Ovary (tissue), 7 donors: ENCODE measurements at regions not wholly inside any gene's neighbourhood (a gene's known extent, or its start where the extent isn't known, plus 50 kb on each side); places are given as distances from the start of the nearest gene placed in this dataset.

ENCODE experiments used
- DNase-seq, 5 donors: peaks; one replicate each; pipeline ENCODE4 v3.0.0-alpha.2; 2019 to 2020
- H3K27ac ChIP-seq, 2 donors: fragments of 200-600 bp; one replicate each; pipeline versions ENCODE4 v1.5.1 to v1.8.0; 2019 to 2022
- H3K27me3 ChIP-seq: fragments of 200-600 bp; one replicate; pipeline ENCODE4 v1.8.0; 2022
- H3K36me3 ChIP-seq: fragments of 200-600 bp; sonication (generic); one replicate; pipeline ENCODE4 v1.5.1; 2019
- H3K4me1 ChIP-seq: one replicate; pipeline ENCODE4 v1.8.1; 2013; ENCODE audit warnings: mild to moderate bottlenecking, moderate library complexity; ENCODE audit not compliant: insufficient read depth
- H3K4me3 ChIP-seq: fragments of 200-600 bp; sonication (generic); one replicate; pipeline ENCODE4 v1.5.1; 2017
- H3K9me3 ChIP-seq, 2 donors: fragments of 200-600 bp in 1 of 2; sonication (generic) in 1 of 2; one replicate each; pipeline versions ENCODE4 v1.5.1 to v1.8.1; 2013 to 2019; ENCODE audit warnings: mild to moderate bottlenecking in 1 of 2, moderate library complexity in 1 of 2
- EP300 ChIP-seq: sonication (generic); formaldehyde crosslinking; IDR thresholded peaks from one replicate; pipeline ENCODE4 v1.6.1; 2017; ENCODE audit warnings: antibody characterized with exemption
- POLR2A ChIP-seq: fragments of 450-650 bp; IDR thresholded peaks from one replicate; pipeline ENCODE4 v1.6.1; 2017; ENCODE audit warnings: antibody characterized with exemption, mild to moderate bottlenecking, moderate library complexity
- WGBS, 3 donors: extraction: QIAGEN DNeasy Blood & Tissue Kit in 1 of 3; methylation state at CpG; one replicate each; pipeline versions ENCODE4 v1.1.5 to v1.1.7; 2013 to 2017; 5-methylcytosine and 5-hydroxymethylcytosine counted together
- intact Hi-C, 4 donors: fragments of 100-400 bp; cut with DNase I; formaldehyde crosslinking; loops; one replicate each; pipeline versions ENCODE4 v1.11.0 to v1.15.1; 2022 to 2023
- TF ChIP-seq, protein P1 (sequence below), 3 donors: fragments of 450-650 bp in 2 of 3; fragments of 200-600 bp in 1 of 3; IDR thresholded peaks; one replicate each; pipeline versions ENCODE4 v1.5.1 to v1.8.0; 2016 to 2022; ENCODE audit warnings: antibody characterized with exemption in 3 of 3, mild to moderate bottlenecking in 1 of 3
- donor health status: DM: no; HTN: no; CAD: no; lungs with moderate emphysema.
- donor health status: DM: no; HTN: no; CAD: no.
- donor health status: Bipolar disorder and iron deficiency.
- donor health status: DM: no; HTN: no; CAD: no.
- donor health status: DM: yes; HTN: yes; CAD: no.

DNA sequence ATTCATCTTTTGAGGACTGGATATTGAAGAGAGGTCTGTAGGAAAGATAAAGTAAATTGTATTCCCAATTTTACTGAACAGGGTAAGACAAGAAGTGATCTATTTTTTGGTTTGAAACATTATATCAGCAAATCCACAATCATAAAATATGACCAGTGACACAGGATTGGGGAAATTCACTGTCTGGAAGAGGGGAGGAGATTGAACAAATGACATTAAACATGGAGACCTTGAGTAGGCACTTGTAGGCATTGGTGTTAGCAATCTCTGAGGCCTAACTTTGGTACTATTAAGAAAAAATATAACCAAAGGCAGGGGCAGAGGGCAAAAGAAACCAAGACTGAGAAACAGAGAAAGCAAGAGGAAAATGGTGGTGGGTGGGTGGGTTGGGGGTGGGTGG lies 132.6 kb upstream of the TMEM161B start:
- no peak for DNase-seq
- H3K9me3 ChIP-seq: no peaks in the 10 kb centered on the region
- no peaks in the 10 kb centered on the region for H3K27me3 ChIP-seq
- intact Hi-C loops: no loop called here
- H3K36me3 ChIP-seq: no peaks in the 10 kb centered on the region
- no peaks in the 10 kb centered on the region for H3K4me1 ChIP-seq
- H3K27ac ChIP-seq: no peak overlapping the region
- H3K4me3 ChIP-seq: no peak overlapping the region
- TF ChIP-seq, protein P1, sequence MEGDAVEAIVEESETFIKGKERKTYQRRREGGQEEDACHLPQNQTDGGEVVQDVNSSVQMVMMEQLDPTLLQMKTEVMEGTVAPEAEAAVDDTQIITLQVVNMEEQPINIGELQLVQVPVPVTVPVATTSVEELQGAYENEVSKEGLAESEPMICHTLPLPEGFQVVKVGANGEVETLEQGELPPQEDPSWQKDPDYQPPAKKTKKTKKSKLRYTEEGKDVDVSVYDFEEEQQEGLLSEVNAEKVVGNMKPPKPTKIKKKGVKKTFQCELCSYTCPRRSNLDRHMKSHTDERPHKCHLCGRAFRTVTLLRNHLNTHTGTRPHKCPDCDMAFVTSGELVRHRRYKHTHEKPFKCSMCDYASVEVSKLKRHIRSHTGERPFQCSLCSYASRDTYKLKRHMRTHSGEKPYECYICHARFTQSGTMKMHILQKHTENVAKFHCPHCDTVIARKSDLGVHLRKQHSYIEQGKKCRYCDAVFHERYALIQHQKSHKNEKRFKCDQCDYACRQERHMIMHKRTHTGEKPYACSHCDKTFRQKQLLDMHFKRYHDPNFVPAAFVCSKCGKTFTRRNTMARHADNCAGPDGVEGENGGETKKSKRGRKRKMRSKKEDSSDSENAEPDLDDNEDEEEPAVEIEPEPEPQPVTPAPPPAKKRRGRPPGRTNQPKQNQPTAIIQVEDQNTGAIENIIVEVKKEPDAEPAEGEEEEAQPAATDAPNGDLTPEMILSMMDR (IDR thresholded peaks at IDR 0.05): no peak
- TF ChIP-seq EP300: no peak
- no peak for TF ChIP-seq POLR2A

DNA sequence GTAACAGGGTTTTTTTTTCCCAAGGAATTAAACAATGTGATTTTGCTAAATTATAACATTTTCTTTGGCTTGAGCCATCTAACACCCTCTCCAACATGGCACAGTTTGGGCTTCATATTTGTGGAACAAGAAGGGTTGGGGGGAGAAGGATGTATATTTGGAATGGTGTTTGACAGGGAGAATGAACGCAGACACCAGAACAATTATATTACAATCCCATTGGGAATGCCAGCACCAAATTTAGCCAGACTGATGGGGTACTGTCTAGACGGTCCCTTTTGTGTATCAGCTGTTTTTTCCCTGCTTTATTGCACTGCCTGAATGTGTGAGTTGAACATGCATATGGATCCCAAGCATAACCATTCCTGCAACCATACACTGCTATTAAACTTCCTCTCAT lies 130.9 kb upstream of the TMEM161B start:
- H3K36me3 ChIP-seq: no peaks in the 10 kb centered on the region
- intact Hi-C loops: no loop called here
- H3K27me3 ChIP-seq: no peaks in the 10 kb centered on the region
- no peaks in the 10 kb centered on the region for H3K4me1 ChIP-seq
- no peak overlapping the region for H3K27ac ChIP-seq
- H3K9me3 ChIP-seq: no peaks in the 10 kb centered on the region
- H3K4me3 ChIP-seq: no peak overlapping the region
- 77 to 86% (median 80%) methylated on average over 2 of the region's 2 CpGs for WGBS, 3 donors
- DNase-seq: no peak
- no peak for TF ChIP-seq POLR2A
- no peak for TF ChIP-seq EP300
- TF ChIP-seq, protein P1 (IDR thresholded peaks at IDR 0.05): no peak

DNA sequence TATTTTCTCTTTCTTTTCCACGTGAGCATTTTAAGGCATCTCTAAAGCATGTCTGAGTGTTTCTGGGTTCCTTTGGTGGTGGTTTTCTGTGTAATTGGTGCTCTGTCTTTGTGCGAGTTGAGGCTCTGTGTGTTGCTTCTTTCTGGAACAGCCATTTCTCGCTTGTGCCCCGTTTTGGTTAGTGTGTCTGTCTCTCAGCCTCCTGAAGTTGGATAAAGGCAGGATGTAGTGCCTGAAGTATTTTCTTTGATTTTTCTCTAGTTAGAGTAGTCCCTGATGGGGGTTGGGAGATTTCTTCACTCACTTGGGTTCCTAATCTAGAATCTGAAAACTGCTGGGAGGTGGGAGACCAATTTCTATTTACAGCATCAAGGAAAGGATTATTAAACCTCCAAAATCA lies 129.7 kb upstream of the TMEM161B start:
- 43 to 55% (median 51%) methylated on average over 4 of the region's 4 CpGs for WGBS, 3 donors
- H3K4me3 ChIP-seq: no peak overlapping the region

DNA sequence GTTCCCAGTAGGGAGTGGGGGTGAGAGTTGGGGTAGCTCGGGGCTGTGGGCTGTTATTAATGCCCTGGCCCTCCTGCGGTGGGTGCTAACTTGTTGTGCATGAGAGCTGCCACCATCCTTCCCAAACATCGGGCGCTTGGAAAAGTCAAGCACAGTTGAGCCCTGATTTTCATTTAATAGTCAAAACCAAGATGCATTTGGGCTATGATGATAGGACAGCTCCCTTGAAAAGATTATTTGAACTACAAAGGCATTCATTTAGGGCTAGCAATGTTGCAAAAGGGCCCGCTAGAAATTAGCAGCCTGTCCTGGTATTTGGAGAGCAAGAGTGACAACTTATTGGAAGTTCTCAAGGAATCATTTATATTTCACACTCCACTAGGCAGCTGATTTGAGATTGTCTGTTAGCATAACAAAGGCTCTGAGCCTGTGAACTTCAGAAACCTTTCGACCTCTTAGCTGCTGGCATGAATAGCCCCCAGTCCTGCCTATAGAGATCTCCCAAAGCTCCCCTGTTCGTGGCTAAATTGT lies 128.2 kb upstream of the TMEM161B start:
- Histone ChIP-seq H3K4me3 (no peak overlapping the region), H3K27ac (no peak overlapping the region), H3K9me3 (no peaks in the 10 kb centered on the region), H3K36me3 (no peaks in the 10 kb centered on the region), H3K27me3 (no peaks in the 10 kb centered on the region), H3K4me1 (no peaks in the 10 kb centered on the region)
- 76 to 78% (median 76%) methylated on average over 7 of the region's 7 CpGs for WGBS, 3 donors
- intact Hi-C loops: no loop called here
- TF ChIP-seq POLR2A (no peak), EP300 (no peak)
- TF ChIP-seq, protein P1 (IDR thresholded peaks at IDR 0.05): no peak
- DNase-seq: no peak

More for the DNA sequence above, 129.7 kb upstream of the TMEM161B start:
- DNase-seq: no peak
- Histone ChIP-seq H3K4me1 (no peaks in the 10 kb centered on the region), H3K36me3 (no peaks in the 10 kb centered on the region), H3K27ac (no peak overlapping the region), H3K27me3 (no peaks in the 10 kb centered on the region), H3K9me3 (no peaks in the 10 kb centered on the region)
- TF ChIP-seq, protein P1 (IDR thresholded peaks at IDR 0.05): no peak
- no peak for TF ChIP-seq POLR2A
- intact Hi-C loops: no loop called here
